Parathyroid adenoma (tissue), 2 donors: ENCODE measurements at regions not wholly inside any gene's neighbourhood (a gene's known extent, or its start where the extent isn't known, plus 50 kb on each side); places are given as distances from the start of the nearest gene placed in this dataset.
"Not testable (repeated sequence)": the region's sequence is repeated elsewhere in the genome, so short reads cannot be mapped to it uniquely, and the experiment has no call there.

Experiments used
- H2AFZ ChIP-seq: fragments of 300-600 bp; sonication (generic); one replicate; pipeline ENCODE4 v1.7.0; 2017; ENCODE audit warnings: antibody characterized with exemption, mild to moderate bottlenecking
- H3K27ac ChIP-seq: fragments of 300-600 bp; sonication (generic); one replicate; pipeline ENCODE4 v1.7.0; 2017
- H3K27me3 ChIP-seq: fragments of 300-600 bp; sonication (generic); one replicate; pipeline ENCODE4 v1.7.0; 2017; ENCODE audit warnings: low read length; ENCODE audit not compliant: control insufficient read depth, insufficient read depth
- H3K36me3 ChIP-seq: fragments of 300-600 bp; sonication (generic); one replicate; pipeline ENCODE4 v1.7.0; 2017; ENCODE audit warnings: low read length; ENCODE audit not compliant: control insufficient read depth, insufficient read depth
- H3K4me1 ChIP-seq: fragments of 300-600 bp; sonication (generic); one replicate; pipeline ENCODE4 v1.7.0; 2017; ENCODE audit warnings: control low read depth
- H3K4me2 ChIP-seq: fragments of 300-600 bp; sonication (generic); one replicate; pipeline ENCODE4 v1.7.0; 2017; ENCODE audit warnings: low read length
- H3K4me3 ChIP-seq: fragments of 300-600 bp; sonication (generic); one replicate; pipeline ENCODE4 v1.7.0; 2017; ENCODE audit warnings: low read depth, low read length
- H3K79me2 ChIP-seq: fragments of 300-600 bp; sonication (generic); one replicate; pipeline ENCODE4 v1.7.0; 2017; ENCODE audit warnings: control low read depth
- H3K9ac ChIP-seq: fragments of 300-600 bp; sonication (generic); one replicate; pipeline ENCODE4 v1.7.0; 2017; ENCODE audit warnings: mild to moderate bottlenecking
- H3K9me3 ChIP-seq: fragments of 300-600 bp; sonication (generic); one replicate; pipeline ENCODE4 v1.7.0; 2017; ENCODE audit warnings: low read length; ENCODE audit not compliant: control insufficient read depth
- CTCF ChIP-seq: fragments of 300-600 bp; sonication (generic); IDR thresholded peaks from one replicate; pipeline ENCODE4 v1.7.0; 2017; ENCODE audit warnings: antibody characterized with exemption, mild to moderate bottlenecking
- donor health status: primary hyperparathyroidism.

GRCh38 chr14:104267895-104268294 is 129.5 kb downstream of the KIF26A start:
- Histone ChIP-seq H3K27ac (no peak overlapping the region), H3K4me1 (no peaks in the 10 kb centered on the region), H3K79me2 (no peaks in the 10 kb centered on the region), H3K36me3 (no peaks in the 10 kb centered on the region), H3K4me3 (no peak overlapping the region), H3K9ac (no peak overlapping the region), H3K9me3 (no peaks in the 10 kb centered on the region), H3K27me3 (no peaks in the 10 kb centered on the region), H2AFZ (no peak overlapping the region), H3K4me2 (no peak overlapping the region)
- no peak for TF ChIP-seq CTCF

GRCh38 chr14:104268295-104268694 is 129.9 kb downstream of the KIF26A start:
- Histone ChIP-seq H3K27me3 (no peaks in the 10 kb centered on the region), H3K4me1 (no peaks in the 10 kb centered on the region), H2AFZ (no peak overlapping the region), H3K27ac (no peak overlapping the region), H3K9ac (no peak overlapping the region), H3K79me2 (no peaks in the 10 kb centered on the region), H3K4me3 (no peak overlapping the region), H3K9me3 (no peaks in the 10 kb centered on the region), H3K36me3 (no peaks in the 10 kb centered on the region), H3K4me2 (no peak overlapping the region)
- no peak for TF ChIP-seq CTCF

GRCh38 chr14:104268725-104269436 is 130.5 kb downstream of the KIF26A start:
- Histone ChIP-seq H3K4me1 (no peaks in the 10 kb centered on the region), H3K27me3 (no peaks in the 10 kb centered on the region), H3K4me3 (no peak overlapping the region), H2AFZ (no peak overlapping the region), H3K36me3 (no peaks in the 10 kb centered on the region), H3K4me2 (no peak overlapping the region), H3K9me3 (no peaks in the 10 kb centered on the region), H3K79me2 (no peaks in the 10 kb centered on the region), H3K9ac (no peak overlapping the region), H3K27ac (no peak overlapping the region)
- TF ChIP-seq CTCF, result no peak

GRCh38 chr14:104269511-104270241 is 131.3 kb downstream of the KIF26A start:
- not testable (repeated sequence) for H3K4me1 ChIP-seq, H3K9ac ChIP-seq

GRCh38 chr14:104271391-104271790 is 133.0 kb downstream of the KIF26A start:
- no peaks in the 10 kb centered on the region for H3K79me2 ChIP-seq
- no peak overlapping the region for H3K27ac ChIP-seq
- no peaks in the 10 kb centered on the region for H3K9me3 ChIP-seq
- no peak overlapping the region for H3K9ac ChIP-seq
- H3K4me1 ChIP-seq, result no peaks in the 10 kb centered on the region
- no peak overlapping the region for H2AFZ ChIP-seq
- no peaks in the 10 kb centered on the region for H3K27me3 ChIP-seq
- no peak overlapping the region for H3K4me2 ChIP-seq
- no peaks in the 10 kb centered on the region for H3K36me3 ChIP-seq
- no peak for TF ChIP-seq CTCF
- H3K4me3 ChIP-seq, result no peak overlapping the region

More at GRCh38 chr14:104269511-104270241, 131.3 kb downstream of the KIF26A start:
- H3K4me2 ChIP-seq, H3K36me3 ChIP-seq, H3K4me3 ChIP-seq, H3K79me2 ChIP-seq, H3K27ac ChIP-seq, H3K27me3 ChIP-seq, H3K9me3 ChIP-seq, H2AFZ ChIP-seq: not testable (repeated sequence)
